ENCODE measurements at regions not wholly inside any gene's neighbourhood (a gene's known extent, or its start where the extent isn't known, plus 50 kb on each side); places are given as distances from the start of the nearest gene placed in this dataset.

- Mint-ChIP-seq H3K36me3 (ENCODE audit: low read depth) (no peaks in the 10 kb centered on the region), H3K9me3 (no peaks in the 10 kb centered on the region), H3K4me3 (no peak overlapping the region), H3K4me1 (peaks cover 73% of the 10 kb centered on the region), H3K27me3 (peaks cover 38% of the 10 kb centered on the region), H3K27ac (no peak overlapping the region)
- intact Hi-C loops (cut with micrococcal nuclease) = loop anchor here (10.0 kb wide), 1 partner anchor 105 kb away; no protein-coding TSS in a partner anchor
- no peak for TF ChIP-seq CTCF (IDR thresholded peaks at IDR 0.05)
- ATAC-seq (ENCODE audit: low read depth) (no peak), DNase-seq (no peak)
- ChIA-PET CTCF (no interaction called here), POLR2A (no interaction called here)
These were observed 141.9 kb upstream of the ID2 start for GRCh38 chr2:8539743-8540551.

DNA sequence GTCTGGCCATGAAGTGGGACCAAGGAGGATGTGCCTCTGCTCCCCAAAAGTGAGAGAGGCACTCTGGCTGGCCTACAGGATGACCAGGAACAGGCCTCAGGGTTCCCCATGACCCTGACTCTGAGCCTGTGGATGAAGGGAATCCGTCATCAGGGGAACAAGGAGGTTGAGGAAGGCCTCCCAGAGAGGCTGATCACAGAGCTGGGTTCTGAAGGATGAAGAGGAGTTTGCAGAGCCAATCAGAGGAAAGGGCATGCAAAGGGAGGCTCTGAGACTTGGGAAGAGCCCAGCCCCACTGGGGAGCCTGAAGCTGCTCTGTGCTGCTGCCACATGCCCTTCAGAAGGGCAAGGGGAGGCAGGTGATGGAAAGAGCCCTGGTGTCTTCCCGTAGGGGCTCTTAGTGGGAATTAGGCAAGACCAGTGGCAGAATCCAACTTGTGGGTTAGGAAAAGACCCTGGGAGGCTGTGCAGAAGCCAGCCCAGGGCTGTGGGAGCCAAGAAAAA, 141.3 kb upstream of the ID2 start:
- ChIA-PET CTCF (no interaction called here), POLR2A (no interaction called here)
- Mint-ChIP-seq H3K9me3 (no peaks in the 10 kb centered on the region), H3K4me3 (no peak overlapping the region), H3K4me1 (peaks cover 72% of the 10 kb centered on the region), H3K27ac (no peak overlapping the region), H3K36me3 (ENCODE audit: low read depth) (no peaks in the 10 kb centered on the region), H3K27me3 (peaks cover 38% of the 10 kb centered on the region)
- TF ChIP-seq CTCF (IDR thresholded peaks at IDR 0.05) = no peak
- no peak for ATAC-seq (ENCODE audit: low read depth)
- intact Hi-C loops (cut with micrococcal nuclease) = loop anchor here (10.0 kb wide), 1 partner anchor 106 kb away; no protein-coding TSS in a partner anchor
- no peak for DNase-seq

GRCh38 chr2:8541223-8541622, 140.6 kb upstream of the ID2 start:
- ChIA-PET CTCF (no interaction called here), POLR2A (no interaction called here)
- H3K27ac Mint-ChIP-seq = no peak overlapping the region
- peaks cover 68% of the 10 kb centered on the region for H3K4me1 Mint-ChIP-seq
- DNase-seq (no peak), ATAC-seq (ENCODE audit: low read depth) (no peak)
- no peak for TF ChIP-seq CTCF (IDR thresholded peaks at IDR 0.05)
- no peak overlapping the region for H3K4me3 Mint-ChIP-seq
- no peaks in the 10 kb centered on the region for H3K9me3 Mint-ChIP-seq
- H3K36me3 Mint-ChIP-seq (ENCODE audit: low read depth) = no peaks in the 10 kb centered on the region
- intact Hi-C loops (cut with micrococcal nuclease) = loop anchor here (10.0 kb wide), 1 partner anchor 106 kb away; no protein-coding TSS in a partner anchor
- H3K27me3 Mint-ChIP-seq = peaks cover 37% of the 10 kb centered on the region

- POLR2A ChIA-PET = no interaction called here
- no peak overlapping the region for H3K4me3 Mint-ChIP-seq
These were observed 140.2 kb upstream of the ID2 start for GRCh38 chr2:8541636-8542035.

More at GRCh38 chr2:8541636-8542035, 140.2 kb upstream of the ID2 start:
- no peak for TF ChIP-seq CTCF (IDR thresholded peaks at IDR 0.05)
- Mint-ChIP-seq H3K4me1 (peaks cover 67% of the 10 kb centered on the region), H3K9me3 (no peaks in the 10 kb centered on the region), H3K27ac (peak overlapping the region; percentile 39), H3K27me3 (peaks cover 35% of the 10 kb centered on the region), H3K36me3 (ENCODE audit: low read depth) (no peaks in the 10 kb centered on the region)
- CTCF ChIA-PET = no interaction called here
- ATAC-seq (ENCODE audit: low read depth) = no peak
- intact Hi-C loops (cut with micrococcal nuclease) = loop anchor here (10.0 kb wide), 1 partner anchor 107 kb away; no protein-coding TSS in a partner anchor
- no peak for DNase-seq

Data from activated B cell treated with CpG ODN at 0.5 μM for 24 hours (primary cell).